NCI-H82 treated with DMSO at 0.1 percent for 48 hours (cell line): ENCODE measurements at regions not wholly inside any gene's neighbourhood (a gene's known extent, or its start where the extent isn't known, plus 50 kb on each side); places are given as distances from the start of the nearest gene placed in this dataset.

Source experiments
- DNase-seq: peaks from one replicate; lab custom pipeline; 2025; ENCODE audit not compliant: unreplicated experiment; lab: John Stamatoyannopoulos, UW

DNA sequence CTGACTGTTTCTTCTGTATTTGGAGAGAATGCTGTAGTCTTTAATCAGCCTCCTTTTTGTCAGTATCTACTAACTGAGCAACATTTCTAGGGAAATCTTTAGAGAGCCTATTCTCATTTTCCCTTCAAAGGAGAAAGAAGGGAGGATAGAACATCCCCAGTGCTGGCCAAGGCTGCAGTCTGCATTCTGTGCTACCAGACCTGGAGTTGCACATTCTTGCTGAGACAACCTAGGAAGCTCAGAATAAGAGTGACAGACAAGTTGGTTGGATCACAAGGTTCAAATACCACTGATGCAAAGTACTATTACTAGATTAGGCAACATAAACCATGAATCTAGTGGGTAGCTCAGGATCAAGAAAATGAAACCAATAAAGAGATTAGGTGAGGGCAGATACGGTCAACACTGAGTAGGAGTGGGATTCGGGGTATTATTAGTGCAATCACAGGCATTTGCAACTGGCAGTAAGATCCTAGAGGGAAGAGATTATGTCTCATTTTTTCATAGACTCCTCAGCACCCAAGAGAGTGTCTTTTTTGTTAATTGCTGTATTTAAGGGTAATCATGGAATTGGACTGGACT is 213.5 kb upstream of the FAM83B start:
- peak; percentile 94 for DNase-seq

GRCh38 chr6:54633601-54634000 is 213.0 kb upstream of the FAM83B start:
- DNase-seq, result no peak

DNA sequence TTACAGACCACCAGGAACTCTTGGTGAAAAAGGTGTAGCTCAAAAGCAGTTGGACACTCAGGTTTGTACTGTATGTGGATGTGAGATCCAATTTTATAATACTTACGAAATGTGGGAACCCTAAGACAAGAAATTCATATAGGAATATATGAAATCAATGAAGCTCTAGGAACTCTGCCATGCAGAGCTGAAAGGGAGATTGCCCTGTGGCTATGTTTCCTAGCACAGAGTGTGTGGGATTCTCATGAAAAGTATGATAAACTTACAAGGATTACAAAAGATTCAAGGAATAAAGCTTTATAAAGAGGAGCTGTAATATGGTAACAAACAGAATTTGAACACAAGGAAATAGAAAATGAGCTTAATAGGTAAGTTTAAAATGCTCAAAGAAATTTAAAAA is 205.7 kb upstream of the FAM83B start:
- DNase-seq, result no peak

DNA sequence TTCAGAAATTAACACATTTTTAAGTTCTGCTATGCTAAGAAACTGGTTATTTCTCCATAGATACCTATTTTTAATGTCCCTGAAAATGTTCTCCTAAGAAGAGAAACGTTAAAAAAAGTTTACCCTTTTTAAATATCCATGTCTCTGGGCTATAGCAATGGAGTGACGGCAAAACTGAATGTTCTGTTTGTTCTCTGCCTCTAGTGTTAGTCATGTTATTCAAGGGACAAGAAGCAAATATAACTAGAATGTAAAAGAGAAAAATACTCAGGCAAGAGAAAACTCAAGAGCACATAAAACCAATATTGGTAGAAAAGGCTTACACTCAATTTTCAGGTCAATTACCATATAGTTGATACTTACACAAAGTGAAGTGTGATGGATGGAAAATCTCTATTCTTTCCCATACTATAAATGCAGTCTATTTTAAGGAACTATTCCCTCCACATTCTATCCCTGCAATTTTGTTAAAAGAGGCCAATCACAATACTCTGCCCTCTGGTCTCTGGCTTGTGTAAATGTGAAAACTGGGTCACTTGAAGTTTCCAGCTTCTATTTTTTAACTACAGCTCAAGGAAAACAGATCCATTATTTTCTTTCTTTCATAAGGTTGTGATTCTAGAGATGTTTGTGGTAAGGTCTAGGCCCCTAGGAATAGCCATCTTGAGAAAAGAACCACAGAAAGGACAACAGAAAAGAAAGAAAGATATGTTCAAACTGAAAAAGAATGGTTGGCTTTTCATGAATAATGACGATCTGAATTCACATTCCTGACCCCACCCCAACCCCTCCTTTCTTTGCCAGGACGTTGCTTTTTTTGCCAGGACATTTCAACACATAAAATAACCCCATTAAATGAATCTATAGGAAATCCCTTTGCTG is 200.3 kb upstream of the FAM83B start:
- no peak for DNase-seq

DNA sequence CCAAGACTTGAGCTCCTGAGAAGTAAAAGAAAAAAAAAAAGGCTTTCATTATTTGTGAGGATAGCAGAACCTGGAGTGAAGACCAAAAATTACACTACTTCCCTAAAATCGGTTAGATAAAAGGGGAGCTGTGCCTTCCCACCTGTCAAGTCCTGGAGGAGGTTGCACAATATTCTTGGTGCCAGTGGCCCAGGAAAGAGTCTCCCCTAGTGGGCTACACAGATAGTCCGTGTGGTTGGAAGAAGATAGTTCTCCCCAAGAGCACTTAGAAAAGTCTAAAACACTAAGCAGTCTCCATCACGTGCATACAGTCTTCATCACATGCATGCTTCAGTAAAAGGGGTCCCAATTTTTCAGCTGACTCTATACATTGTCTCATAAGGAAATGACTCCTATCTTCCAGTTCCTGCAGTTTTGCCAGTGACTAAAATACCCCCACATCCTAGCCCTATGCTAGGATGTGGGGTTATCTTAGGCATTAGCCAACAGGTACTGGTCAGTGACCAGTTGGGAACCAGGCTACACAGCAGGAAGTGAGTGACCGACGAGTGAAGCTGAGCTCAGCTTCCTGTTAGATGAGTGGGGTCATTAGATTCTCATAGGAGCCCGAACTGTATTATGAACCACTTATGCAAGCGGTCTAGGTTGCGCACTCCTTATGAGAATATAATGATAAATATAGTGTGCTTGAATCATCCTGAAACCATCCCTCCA is 199.5 kb upstream of the FAM83B start:
- DNase-seq, result no peak

DNA sequence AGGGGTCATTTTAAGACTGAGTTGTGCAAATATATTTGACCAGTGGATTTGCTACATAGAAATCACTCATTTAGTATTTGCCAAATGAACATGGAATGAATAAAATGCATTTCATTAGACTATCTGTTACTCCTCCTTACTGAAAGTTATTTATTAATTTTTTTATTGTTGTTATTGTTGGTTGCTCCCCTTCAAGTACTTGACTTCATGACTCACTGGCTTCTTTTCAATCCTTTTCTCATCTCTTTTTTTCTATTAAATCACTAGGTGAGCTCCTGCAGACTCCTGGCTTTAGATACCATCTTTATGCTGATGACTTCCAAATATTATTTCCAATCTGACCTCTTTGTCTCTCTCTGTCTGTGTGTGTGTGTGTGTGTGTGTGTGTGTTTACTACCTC is 192.2 kb upstream of the FAM83B start:
- DNase-seq, result no peak

DNA sequence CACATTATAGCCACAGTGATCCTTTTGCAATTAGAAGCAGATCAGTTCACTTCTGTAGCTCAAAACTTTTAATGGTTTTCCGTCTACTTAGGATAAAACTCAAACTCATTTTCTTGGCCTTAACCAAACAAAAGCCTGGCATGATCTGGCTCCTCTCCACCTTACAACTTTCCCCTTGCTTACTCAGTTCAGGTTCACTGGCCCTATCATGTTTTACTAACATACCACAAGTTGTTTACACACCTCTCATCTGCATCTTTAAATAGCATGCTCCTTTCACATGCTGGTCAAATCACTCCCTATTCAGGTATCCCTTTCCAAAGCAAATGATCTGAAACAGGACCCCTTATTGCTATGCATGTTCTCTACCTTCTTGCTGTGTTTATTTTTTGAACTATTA is 191.4 kb upstream of the FAM83B start:
- no peak for DNase-seq

DNA sequence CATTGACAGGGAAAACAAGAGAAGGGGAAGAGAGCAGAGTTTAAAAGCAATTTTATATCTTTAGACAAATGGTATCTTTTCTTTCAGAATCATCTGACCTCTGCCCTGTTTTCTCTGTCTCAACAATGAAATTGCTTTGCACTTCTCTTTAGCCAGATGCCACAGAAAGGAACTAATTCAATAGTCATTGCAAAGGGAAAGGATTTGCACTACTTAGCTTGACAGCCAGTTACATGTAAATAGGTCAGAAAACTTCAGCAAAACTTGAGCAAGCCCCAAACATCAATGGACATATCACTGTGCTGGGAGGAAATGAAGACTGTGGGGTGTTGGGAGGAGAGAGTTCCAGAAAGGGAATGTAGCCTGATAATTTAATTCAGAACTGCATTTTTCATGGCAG is 181.3 kb upstream of the FAM83B start:
- no peak for DNase-seq

- DNase-seq, result no peak
Measured at GRCh38 chr6:54680531-54680930, 166.0 kb upstream of the FAM83B start.

- no peak for DNase-seq
Measured at GRCh38 chr6:54681267-54681666, 165.3 kb upstream of the FAM83B start.

DNA sequence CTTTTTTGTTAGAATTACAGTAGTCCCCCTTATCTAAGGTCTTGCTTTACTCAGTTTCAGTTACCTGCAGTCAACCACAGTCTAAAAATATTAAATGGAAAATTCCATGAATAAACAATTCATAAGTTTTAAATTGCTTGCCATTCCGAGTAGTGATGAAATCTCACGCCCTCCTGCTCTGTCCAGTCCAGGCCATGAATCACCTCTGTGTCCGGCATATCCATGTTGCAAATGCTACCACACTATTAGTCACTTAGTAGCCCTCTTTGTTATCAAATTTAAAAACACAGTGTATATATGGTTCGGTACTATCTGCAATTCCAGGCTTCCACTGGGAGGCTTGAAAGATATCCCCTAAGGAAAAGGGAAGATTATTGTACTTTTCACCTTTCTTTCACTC is 164.6 kb upstream of the FAM83B start:
- no peak for DNase-seq

- DNase-seq, result no peak
Measured at GRCh38 chr6:54689620-54690019, 157.0 kb upstream of the FAM83B start.

DNA sequence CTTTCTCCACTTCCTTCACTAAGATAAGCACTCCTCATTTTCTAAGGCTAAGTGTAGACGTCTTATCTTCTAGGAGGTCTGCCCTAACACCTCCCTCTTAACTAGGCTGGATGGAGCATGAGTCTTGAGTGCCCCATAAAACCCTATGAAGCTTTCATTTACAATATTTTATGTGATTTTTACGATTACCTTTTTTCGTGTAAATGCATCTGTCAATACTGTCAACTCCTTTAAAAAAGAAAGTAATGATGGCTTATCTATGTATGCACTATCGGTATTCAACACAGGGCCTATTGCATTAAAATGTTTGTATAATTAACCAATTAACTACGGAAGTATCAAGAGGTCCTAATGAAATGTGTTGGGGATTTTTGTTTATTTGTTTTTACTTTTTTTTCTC is 156.0 kb upstream of the FAM83B start:
- no peak for DNase-seq

DNA sequence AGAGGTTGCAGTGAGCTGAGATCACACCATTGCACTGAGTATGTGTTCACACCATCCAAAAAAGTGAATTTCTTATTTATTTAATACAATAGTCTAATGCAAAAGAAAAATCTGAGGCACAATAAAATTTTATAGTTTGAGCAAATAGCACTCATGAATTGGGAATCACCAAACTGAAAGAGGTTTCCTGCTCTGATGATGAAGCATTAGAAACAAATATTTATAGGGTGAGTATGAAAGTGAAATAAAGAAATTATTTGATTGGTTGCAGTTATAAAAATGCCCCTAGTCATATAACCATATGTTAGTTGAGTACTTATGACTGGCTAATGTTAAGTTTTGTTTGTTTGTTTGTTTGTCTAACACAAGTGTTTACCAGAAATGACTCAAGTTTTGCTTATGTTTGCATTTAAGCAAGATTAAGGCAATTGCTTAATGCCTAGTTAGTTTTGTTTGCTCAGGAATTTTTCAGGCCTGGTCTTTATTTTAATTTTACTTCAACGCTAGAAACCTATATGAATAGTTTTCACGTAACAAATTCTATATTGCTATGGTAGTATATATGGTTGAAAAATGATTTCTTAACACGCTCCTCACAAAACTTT is 151.5 kb upstream of the FAM83B start:
- no peak for DNase-seq

GRCh38 chr6:54695815-54696214 is 150.8 kb upstream of the FAM83B start:
- DNase-seq, result no peak

- DNase-seq, result no peak
Measured at GRCh38 chr6:54697424-54697823, 149.1 kb upstream of the FAM83B start.

- no peak for DNase-seq
Measured at GRCh38 chr6:54698974-54699373, 147.6 kb upstream of the FAM83B start.

DNA sequence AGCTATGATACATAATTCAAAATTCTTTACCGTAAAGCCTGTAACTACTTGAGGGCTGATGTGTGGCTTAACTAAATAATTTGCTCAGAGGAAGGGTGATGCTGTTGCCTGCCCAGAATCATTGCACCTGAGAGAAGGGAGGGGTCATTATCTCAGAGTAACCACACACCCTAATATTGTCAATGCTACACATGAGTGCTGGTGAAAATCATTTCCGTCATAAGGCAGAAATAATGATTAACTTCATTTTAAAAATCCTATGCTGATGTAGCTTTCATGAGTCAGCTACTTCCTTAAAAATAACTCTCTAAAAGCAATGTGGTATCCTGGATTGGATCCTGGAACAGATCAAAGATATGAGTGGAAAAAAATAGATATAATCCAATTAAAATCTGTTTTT is 146.4 kb upstream of the FAM83B start:
- no peak for DNase-seq

DNA sequence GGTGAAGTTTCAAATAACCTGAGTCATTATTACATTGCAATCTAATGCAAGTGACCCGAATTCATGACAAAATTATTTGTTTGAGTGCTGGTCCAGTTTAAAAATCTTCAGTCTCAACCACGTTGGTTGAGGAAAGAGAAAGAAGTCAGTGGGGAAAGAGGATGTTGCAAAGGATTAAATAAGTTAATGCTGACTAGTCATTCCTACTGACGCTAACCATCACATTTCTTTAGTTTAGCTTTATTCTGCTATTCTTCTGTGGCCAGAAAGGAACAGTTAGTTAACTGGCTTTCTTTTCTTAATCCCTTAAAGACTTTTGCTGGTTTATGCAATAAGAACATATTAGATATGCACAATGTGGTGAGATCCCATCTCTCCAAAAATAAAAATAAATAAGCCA is 143.8 kb upstream of the FAM83B start:
- DNase-seq, result no peak

DNA sequence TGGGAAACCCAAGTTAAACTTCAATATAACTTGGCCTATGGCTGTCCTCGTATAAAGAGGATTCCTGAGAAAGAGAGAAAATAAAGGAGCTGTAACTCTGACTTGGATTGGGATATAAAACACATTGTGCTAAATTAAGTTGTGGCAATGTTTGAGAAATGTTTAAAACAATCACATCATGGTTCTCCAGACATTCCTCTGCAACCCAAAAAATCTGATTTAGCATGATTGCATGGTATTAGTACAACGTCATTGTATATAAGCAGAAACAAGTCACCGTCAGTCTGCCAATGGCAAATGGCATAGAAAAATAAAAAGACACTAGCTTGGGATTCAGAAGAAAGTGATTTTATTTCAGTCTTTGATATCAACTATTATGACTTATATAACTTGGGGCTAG is 140.2 kb upstream of the FAM83B start:
- no peak for DNase-seq

- DNase-seq, result no peak
Measured at GRCh38 chr6:54706844-54707605, 139.5 kb upstream of the FAM83B start.
